ENCODE measurements at regions not wholly inside any gene's neighbourhood (a gene's known extent, or its start where the extent isn't known, plus 50 kb on each side); places are given as distances from the start of the nearest gene placed in this dataset.
A peak's percentile ranks its signal among the peaks of the same experiment; 100 is the strongest.
"Not testable (repeated sequence)": the region's sequence is repeated elsewhere in the genome, so short reads cannot be mapped to it uniquely, and the experiment has no call there.

DNA sequence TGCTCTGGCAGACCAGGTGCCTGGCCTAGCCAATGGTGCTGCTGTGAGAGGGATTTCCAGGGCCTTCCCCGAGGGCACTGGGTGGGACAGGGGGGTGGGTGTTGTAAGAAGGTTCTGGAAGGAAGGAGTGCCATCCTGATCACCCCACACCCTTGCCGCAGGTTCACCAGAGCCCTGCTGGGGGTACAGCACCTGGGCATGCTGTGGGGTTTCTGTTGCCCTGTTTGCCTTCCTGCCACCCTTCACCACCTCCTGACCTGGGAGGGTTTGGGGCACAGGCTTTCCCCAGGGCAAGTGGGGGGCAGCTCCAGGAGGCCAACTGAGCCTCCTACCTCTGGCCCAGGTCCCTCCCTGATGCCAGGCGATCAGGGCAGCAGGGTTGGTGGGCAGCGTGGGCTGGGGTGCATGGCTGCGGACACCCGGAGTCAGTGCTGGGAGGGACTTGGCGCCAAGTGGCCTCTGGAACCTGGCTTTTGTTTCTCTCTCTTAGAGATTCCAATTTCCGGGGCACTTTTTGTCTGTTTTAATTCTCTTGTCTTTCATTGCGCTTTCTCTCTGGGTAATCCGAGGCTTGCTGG is 318.8 kb downstream of the PTPRU start:
- H3K27me3 ChIP-seq = peaks cover 0 to 17% of the 10 kb centered on the region in 2 donors
- no peak overlapping the region for H3K27ac ChIP-seq
- TF ChIP-seq, protein P1, sequence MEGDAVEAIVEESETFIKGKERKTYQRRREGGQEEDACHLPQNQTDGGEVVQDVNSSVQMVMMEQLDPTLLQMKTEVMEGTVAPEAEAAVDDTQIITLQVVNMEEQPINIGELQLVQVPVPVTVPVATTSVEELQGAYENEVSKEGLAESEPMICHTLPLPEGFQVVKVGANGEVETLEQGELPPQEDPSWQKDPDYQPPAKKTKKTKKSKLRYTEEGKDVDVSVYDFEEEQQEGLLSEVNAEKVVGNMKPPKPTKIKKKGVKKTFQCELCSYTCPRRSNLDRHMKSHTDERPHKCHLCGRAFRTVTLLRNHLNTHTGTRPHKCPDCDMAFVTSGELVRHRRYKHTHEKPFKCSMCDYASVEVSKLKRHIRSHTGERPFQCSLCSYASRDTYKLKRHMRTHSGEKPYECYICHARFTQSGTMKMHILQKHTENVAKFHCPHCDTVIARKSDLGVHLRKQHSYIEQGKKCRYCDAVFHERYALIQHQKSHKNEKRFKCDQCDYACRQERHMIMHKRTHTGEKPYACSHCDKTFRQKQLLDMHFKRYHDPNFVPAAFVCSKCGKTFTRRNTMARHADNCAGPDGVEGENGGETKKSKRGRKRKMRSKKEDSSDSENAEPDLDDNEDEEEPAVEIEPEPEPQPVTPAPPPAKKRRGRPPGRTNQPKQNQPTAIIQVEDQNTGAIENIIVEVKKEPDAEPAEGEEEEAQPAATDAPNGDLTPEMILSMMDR (IDR thresholded peaks at IDR 0.05) = no peak
- peak in 1 of 2 donors; percentile 47 for DNase-seq
- intact Hi-C loops (cut with DNase I; ENCODE audit: low total_unique reads) = no loop called here
- no peaks in the 10 kb centered on the region for H3K4me1 ChIP-seq
- no peak overlapping the region for H3K4me3 ChIP-seq
- H3K36me3 ChIP-seq = no peaks in the 10 kb centered on the region
- H3K9me3 ChIP-seq = no peaks in the 10 kb centered on the region

DNA sequence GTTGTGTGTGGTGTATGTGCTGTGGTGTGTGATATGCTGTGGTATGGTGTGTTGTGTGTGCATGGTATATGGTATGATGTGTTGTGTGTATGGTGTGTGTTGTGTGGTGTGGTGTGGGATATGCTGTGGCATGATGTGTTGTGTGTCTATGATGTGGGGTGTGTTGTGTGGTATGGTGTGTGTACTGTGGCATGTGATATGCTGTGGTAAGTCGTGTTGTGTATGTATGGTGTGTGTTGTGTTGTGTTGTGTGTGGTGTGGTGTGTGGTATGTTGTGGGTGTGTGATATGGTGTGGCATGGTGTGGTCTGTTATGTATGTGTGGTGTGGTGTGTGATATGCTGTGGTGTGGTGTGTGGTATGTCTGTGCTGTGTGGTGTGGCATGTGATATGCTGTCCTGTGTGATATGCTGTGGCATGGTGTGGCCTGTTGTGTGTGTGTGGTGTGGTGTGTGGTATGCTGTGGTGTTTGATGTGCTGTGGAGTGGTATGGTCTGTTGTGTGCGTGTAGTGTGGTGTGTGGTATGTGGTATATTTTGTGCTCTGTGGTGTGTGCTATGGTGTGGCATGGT is 318.0 kb downstream of the PTPRU start:
- H3K27me3 ChIP-seq = peaks cover 0 to 19% of the 10 kb centered on the region in 2 donors
- H3K27ac ChIP-seq = no peak overlapping the region
- H3K4me3 ChIP-seq = no peak overlapping the region
- no peaks in the 10 kb centered on the region for H3K4me1 ChIP-seq
- H3K9me3 ChIP-seq = no peaks in the 10 kb centered on the region
- no peak for DNase-seq
- TF ChIP-seq, protein P1 (IDR thresholded peaks at IDR 0.05) = no peak
- intact Hi-C loops (cut with DNase I; ENCODE audit: low total_unique reads) = no loop called here
- H3K36me3 ChIP-seq = no peaks in the 10 kb centered on the region

DNA sequence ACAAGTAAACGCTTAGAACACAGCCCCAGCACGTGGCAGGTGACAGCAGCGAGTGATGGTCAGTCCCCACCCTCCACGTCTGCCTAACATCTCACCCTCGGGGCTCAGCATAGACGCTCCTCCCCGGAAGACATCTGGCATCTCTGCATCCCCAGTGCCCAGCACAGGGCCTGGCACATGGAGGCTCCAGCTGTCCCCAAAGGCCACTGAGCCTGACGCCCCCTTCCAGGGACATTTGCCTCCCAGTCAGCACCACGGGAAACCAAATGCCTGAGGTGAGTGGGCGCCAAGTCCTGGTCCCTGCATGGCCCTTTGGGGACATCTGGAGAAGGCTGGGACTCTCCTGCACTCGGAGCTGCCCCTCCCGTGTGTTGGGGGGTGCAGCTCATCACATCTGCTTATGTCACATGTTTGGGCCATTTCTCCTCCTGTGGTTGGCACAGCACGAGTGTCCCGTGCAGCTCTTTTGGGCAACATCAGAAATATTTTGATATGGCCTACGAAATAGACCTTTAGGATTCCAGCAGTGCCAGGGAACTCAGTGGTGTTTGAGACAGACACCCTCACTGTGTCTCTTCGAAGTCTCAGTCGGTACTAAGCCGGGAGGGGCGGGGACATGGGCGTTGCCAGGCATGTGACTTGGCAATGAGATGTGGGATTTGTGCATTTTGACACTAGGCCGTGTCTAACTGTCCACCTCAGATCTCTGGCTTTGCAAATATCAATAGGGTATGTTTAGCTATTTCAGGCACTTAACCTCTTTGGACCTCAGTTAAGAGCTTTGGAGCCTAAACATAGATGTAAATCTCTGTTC is 315.0 kb downstream of the PTPRU start:
- peaks cover 0 to 21% of the 10 kb centered on the region in 2 donors for H3K27me3 ChIP-seq
- H3K4me1 ChIP-seq = no peaks in the 10 kb centered on the region
- H3K9me3 ChIP-seq = no peaks in the 10 kb centered on the region
- no peaks in the 10 kb centered on the region for H3K36me3 ChIP-seq
- H3K27ac ChIP-seq = no peak overlapping the region
- H3K4me3 ChIP-seq = no peak overlapping the region
- intact Hi-C loops (cut with DNase I; ENCODE audit: low total_unique reads) = no loop called here
- TF ChIP-seq, protein P1 (IDR thresholded peaks at IDR 0.05) = no peak
- peak in 1 of 2 donors; percentile 48 for DNase-seq

DNA sequence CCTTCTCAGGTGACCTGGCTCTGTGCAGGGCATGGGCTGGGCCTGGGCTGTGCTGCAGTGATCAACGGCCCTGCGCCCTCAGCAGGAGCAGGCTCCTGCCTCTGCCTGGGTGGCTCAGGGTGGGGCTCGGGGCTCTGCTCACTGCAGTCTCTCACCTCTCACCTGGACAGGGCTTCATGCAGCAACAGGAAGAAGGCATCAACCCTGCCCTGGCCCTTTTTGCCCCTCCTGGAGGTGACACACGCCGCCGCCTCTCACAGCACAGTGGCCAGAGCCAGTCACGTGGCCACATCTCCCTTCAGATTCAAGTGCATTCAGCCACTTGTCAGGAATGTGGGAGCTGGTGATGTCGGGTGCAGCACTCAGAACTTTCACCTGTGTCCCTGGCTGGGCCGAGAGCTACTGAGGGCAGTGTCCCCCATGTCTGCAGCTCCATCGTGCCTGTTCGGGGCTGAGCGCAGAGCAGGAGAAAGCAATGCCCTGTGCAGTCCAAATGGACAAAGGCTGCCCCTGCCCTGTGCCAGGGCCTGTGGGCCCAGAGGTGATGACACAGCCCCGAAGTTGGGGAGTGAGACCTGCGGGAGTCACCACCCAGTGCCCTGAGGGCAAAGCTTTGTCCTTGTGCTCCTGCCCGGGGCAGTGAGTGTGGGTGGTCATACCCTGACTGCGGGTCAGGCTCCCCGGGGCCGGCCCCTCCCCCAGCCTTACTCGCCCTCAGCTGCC is 314.0 kb downstream of the PTPRU start:
- no peaks in the 10 kb centered on the region for H3K36me3 ChIP-seq
- no peak overlapping the region for H3K4me3 ChIP-seq

DNA sequence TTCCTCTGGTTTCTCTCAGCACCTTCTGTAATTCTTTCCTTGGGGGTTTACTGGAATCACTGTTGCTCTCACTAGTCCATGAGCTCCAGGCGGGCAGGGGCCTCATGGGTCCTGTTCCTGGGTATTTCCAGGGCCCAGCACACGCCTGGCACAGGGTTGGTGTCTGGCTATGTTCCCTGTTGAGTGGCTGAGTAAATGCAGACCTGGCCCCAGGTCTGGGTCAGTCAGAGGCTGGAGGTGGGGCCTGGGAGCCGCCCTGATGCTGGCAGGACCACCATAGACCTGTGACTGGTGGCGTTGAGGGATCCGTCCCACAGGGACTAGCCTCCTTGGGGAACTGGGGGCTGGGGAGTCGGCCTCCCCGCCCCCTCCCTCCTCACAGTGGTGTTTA is 313.4 kb downstream of the PTPRU start:
- H3K4me3 ChIP-seq; H3K36me3 ChIP-seq; H3K4me1 ChIP-seq; DNase-seq; H3K9me3 ChIP-seq; intact Hi-C loops (cut with DNase I; ENCODE audit: low total_unique reads); H3K27ac ChIP-seq: not testable (repeated sequence)
- peaks cover 0 to 21% of the 10 kb centered on the region in 2 donors for H3K27me3 ChIP-seq

More for the DNA sequence above, 314.0 kb downstream of the PTPRU start:
- no peak overlapping the region for H3K27ac ChIP-seq
- intact Hi-C loops (cut with DNase I; ENCODE audit: low total_unique reads) = no loop called here
- H3K4me1 ChIP-seq = no peaks in the 10 kb centered on the region
- H3K27me3 ChIP-seq = peaks cover 0 to 21% of the 10 kb centered on the region in 2 donors
- TF ChIP-seq, protein P1 (IDR thresholded peaks at IDR 0.05) = no peak
- peak in 1 of 2 donors; percentile 53 for DNase-seq
- no peaks in the 10 kb centered on the region for H3K9me3 ChIP-seq

All from tibial artery (tissue), 4 donors.